ENCODE measurements at regions not wholly inside any gene's neighbourhood (a gene's known extent, or its start where the extent isn't known, plus 50 kb on each side); places are given as distances from the start of the nearest gene placed in this dataset.

DNA sequence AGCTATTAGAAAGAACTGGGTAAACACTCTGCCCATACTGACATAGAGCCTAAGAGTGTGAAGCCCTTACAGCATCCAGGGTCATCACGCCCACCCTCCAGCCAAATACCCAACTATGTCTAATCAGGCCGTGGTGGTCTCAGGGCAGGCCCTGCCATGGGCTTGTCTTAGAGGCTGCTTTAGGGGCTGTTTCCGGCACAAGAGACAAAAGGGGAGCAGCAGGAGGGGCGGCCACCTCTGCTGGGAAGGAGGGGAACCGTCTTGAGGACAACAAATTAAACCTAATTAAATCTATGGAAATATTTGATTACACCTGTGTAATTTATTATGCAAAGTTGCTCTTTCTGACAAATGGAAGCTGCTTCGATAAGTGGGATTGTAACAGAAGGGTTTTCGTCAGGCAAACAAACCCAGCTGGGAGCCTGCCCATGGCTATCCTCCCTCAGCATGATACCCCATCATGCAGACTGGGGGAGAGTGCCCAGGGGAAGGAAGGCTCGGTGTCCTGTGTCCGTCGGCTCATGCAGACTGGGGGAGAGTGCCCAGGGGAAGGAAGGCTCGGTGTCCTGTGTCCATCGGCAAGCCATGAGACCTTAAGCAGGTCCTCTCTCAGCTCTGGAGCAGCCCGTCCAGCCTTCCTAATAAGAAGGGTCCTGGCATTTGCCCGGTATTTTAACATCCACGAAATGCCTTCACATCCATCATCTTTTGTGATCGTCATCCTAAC, 163.6 kb upstream of the B3GAT1 start:
- TF ChIP-seq, protein P1, sequence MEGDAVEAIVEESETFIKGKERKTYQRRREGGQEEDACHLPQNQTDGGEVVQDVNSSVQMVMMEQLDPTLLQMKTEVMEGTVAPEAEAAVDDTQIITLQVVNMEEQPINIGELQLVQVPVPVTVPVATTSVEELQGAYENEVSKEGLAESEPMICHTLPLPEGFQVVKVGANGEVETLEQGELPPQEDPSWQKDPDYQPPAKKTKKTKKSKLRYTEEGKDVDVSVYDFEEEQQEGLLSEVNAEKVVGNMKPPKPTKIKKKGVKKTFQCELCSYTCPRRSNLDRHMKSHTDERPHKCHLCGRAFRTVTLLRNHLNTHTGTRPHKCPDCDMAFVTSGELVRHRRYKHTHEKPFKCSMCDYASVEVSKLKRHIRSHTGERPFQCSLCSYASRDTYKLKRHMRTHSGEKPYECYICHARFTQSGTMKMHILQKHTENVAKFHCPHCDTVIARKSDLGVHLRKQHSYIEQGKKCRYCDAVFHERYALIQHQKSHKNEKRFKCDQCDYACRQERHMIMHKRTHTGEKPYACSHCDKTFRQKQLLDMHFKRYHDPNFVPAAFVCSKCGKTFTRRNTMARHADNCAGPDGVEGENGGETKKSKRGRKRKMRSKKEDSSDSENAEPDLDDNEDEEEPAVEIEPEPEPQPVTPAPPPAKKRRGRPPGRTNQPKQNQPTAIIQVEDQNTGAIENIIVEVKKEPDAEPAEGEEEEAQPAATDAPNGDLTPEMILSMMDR (IDR thresholded peaks at IDR 0.05; ENCODE audit: borderline replicate concordance, control extremely low read depth, extremely low read depth, insufficient read depth, missing control alignments): no peak
- in situ Hi-C loops (cut with MboI; ENCODE audit: low sequenced_read_pairs, unreplicated experiment): no loop called here
- DNase-seq (ENCODE audit: low spot score): peak; percentile 8

DNA sequence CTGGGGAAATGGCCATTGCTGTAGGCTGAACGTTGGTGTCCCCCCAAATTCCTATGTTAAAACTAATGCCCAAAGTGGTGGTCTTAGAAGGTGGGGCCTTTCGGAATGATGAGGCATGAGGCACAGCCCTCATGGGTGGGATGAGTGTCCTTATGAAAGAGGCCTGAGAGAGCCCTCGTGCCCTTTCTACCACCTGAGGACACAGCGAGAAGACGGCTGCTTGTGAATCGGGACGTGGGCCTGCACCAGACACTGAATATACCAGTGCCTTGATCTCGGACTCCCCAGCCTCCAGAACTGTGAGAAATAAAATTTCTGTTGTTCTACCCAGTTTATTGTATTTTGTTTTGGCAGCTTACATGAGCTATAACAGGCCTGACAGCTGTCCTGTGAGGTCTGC, 162.9 kb upstream of the B3GAT1 start:
- in situ Hi-C loops (cut with MboI; ENCODE audit: low sequenced_read_pairs, unreplicated experiment): no loop called here
- no peak for DNase-seq (ENCODE audit: low spot score)
- TF ChIP-seq, protein P1 (IDR thresholded peaks at IDR 0.05; ENCODE audit: borderline replicate concordance, control extremely low read depth, extremely low read depth, insufficient read depth, missing control alignments): no peak

DNA sequence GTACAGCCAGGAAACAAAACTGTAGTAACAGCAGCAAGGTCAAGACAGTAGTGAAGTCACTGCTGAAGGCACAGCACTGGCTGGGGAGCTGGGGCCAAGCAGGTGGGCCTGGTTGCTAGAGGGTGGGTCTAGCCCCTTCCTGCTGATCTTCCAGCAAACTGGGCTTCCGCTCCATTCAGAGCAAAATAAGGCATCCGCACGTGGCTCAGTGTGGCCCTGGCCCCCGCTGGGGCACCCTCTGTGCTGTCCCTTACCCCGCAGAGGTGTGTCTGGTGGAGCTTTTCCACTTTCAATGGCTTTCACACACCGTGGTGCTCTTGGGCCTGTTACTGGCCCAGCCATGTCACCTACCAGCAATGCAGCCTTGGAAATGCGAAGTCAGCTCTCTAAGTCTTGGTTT, 162.4 kb upstream of the B3GAT1 start:
- in situ Hi-C loops (cut with MboI; ENCODE audit: low sequenced_read_pairs, unreplicated experiment): no loop called here
- no peak for DNase-seq (ENCODE audit: low spot score)
- TF ChIP-seq, protein P1 (IDR thresholded peaks at IDR 0.05; ENCODE audit: borderline replicate concordance, control extremely low read depth, extremely low read depth, insufficient read depth, missing control alignments): no peak

DNA sequence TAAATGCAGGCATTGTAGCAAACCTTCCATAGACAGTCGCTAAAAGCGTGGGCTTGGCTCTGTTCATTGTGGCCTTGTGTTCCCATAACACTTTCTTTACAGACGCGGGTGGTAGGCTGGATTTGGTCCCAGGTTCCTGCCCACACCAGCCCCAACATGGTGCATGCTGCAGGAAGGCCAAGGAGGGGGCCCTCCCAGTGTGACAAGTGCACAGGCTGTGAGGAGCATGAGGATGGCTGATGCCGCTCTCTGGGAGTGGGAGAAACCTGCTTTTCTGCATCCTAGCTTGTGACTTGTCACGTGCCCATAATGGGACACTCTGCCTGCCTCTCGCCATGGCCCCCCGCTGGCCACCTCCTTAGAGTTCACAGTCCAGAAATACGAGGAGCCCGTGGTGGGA, 161.8 kb upstream of the B3GAT1 start:
- TF ChIP-seq, protein P1 (IDR thresholded peaks at IDR 0.05; ENCODE audit: borderline replicate concordance, control extremely low read depth, extremely low read depth, insufficient read depth, missing control alignments): no peak
- in situ Hi-C loops (cut with MboI; ENCODE audit: low sequenced_read_pairs, unreplicated experiment): no loop called here
- DNase-seq (ENCODE audit: low spot score): no peak

DNA sequence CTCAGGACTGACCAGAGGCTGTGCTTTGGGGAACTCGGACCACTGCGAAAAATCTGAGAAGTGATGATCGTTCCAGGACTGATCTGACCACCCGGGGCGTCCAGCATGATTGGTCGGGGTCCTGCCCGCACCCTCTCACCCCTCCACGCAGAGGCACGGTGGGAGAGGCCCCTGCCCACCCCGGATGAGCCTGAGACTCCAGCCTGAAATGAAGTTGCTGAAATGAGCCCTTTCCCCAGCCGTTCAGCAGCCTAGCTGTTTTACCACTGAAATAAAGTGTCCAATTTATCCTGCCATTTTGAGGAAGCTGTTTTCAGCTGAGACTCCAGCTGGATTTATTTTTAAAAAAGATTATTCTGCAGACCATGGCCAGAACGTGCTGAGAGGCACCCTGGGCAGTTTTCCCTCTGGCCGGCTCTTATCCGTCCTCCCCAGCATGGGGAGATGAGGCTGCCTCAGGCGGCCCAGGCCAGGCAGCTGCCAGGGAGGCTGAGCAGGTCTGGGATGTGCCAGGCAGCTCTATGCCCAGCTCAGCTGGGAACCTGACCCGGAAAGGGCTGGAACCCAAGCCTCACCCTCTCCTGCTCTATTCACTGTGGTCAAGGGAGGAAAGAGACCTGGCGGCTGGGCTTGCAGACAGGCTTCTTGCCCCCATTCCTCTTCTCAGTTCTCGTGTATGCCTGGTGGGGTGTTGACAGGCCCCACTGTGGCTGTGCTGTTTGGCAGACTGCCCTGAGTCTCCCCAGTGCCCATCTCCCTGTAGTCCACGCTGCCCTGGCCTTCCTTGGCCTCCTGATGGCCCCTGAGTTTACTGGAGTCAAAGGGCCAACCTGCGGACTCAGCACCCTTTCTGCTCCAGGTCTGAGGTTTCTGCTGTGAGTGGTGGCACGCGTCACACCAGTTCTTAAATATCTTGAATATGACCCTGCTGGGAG, 161.0 kb upstream of the B3GAT1 start:
- DNase-seq (ENCODE audit: low spot score): peak; percentile 7

DNA sequence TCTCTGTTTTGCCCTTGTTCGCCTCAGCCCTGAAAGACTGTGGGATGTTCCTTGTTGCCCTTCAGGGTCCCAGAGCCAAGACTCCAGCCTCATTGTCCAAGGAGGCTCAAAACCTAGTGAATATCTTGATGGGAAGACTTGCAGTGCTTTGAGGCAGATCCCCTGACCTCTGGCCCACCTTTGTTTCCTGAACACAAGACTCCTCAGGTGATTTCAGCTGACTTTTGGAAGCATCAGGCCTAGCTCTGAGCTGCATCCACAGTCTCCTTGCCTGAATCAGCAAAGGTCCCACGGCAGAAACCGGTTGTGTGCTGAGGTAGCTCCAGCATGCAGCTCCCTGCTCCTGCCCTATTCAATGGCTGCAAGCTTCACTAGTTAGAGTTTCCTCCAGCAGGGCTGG, 159.3 kb upstream of the B3GAT1 start:
- DNase-seq (ENCODE audit: low spot score): no peak
- in situ Hi-C loops (cut with MboI; ENCODE audit: low sequenced_read_pairs, unreplicated experiment): no loop called here
- TF ChIP-seq, protein P1 (IDR thresholded peaks at IDR 0.05; ENCODE audit: borderline replicate concordance, control extremely low read depth, extremely low read depth, insufficient read depth, missing control alignments): no peak

More for the DNA sequence above, 161.0 kb upstream of the B3GAT1 start:
- TF ChIP-seq, protein P1 (IDR thresholded peaks at IDR 0.05; ENCODE audit: borderline replicate concordance, control extremely low read depth, extremely low read depth, insufficient read depth, missing control alignments): no peak
- in situ Hi-C loops (cut with MboI; ENCODE audit: low sequenced_read_pairs, unreplicated experiment): no loop called here

All from GM13976 (cell line).